ENCODE measurements at regions not wholly inside any gene's neighbourhood (a gene's known extent, or its start where the extent isn't known, plus 50 kb on each side); places are given as distances from the start of the nearest gene placed in this dataset.

DNA sequence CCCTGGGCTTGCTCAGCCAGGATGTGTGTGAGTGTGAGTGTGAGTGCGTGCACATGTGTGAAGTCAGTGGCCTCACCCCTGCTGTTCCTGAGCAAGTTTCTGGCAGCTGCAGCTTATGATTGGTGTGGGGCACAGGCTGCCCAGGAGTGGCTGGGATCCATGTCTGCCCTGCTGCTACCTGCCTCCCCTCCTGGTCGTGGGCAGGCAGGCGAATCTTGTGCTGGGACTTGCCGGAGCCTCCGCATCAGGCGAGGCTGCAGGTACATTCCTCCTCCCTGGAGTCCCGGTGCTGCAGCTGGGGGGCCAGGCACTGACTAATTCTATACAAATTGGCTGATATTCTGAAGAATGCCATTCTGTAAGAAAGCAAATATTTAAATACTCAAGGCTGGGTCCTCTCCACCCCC lies 85.6 kb upstream of the WNT4 start:
- TF ChIP-seq EGR1 (IDR thresholded peaks at IDR 0.05) (no peak), EP300 (IDR thresholded peaks at IDR 0.05; ENCODE audit: borderline replicate concordance) (no peak), REST (IDR thresholded peaks at IDR 0.05; ENCODE audit: low read depth) (no peak), RAD21 (IDR thresholded peaks at IDR 0.05; ENCODE audit: low read depth) (no peak), CREB1 (IDR thresholded peaks at IDR 0.05; ENCODE audit: low read depth) (no peak), MAX (IDR thresholded peaks at IDR 0.05) (no peak), NFIC (IDR thresholded peaks at IDR 0.05) (no peak), YY1 (IDR thresholded peaks at IDR 0.05; ENCODE audit: low read depth) (no peak), TCF12 (IDR thresholded peaks at IDR 0.05; ENCODE audit: low read depth) (no peak), TAF1 (IDR thresholded peaks at IDR 0.05; ENCODE audit: low read depth) (no peak), FOXM1 (IDR thresholded peaks at IDR 0.05; ENCODE audit: borderline replicate concordance, low read depth) (no peak), TEAD4 (IDR thresholded peaks at IDR 0.05) (no peak), ZBTB7A (IDR thresholded peaks at IDR 0.05; ENCODE audit: low read depth) (no peak)
- TF ChIP-seq, protein P1, sequence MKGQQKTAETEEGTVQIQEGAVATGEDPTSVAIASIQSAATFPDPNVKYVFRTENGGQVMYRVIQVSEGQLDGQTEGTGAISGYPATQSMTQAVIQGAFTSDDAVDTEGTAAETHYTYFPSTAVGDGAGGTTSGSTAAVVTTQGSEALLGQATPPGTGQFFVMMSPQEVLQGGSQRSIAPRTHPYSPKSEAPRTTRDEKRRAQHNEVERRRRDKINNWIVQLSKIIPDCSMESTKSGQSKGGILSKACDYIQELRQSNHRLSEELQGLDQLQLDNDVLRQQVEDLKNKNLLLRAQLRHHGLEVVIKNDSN (IDR thresholded peaks at IDR 0.05): no peak

Measured in Ishikawa (cell line).